ENCODE measurements at regions not wholly inside any gene's neighbourhood (a gene's known extent, or its start where the extent isn't known, plus 50 kb on each side); places are given as distances from the start of the nearest gene placed in this dataset.
A peak's percentile ranks its signal among the peaks of the same experiment; 100 is the strongest.

GRCh38 chr12:75759196-75759595 lies 247.8 kb upstream of the KRR1 start:
- peak overlapping the region; percentile 59 for H3K27ac ChIP-seq (ENCODE audit: insufficient read depth, low read length)
- H4K20me1 ChIP-seq (ENCODE audit: insufficient read depth, low read length), result no peaks in the 10 kb centered on the region
- ATAC-seq (ENCODE audit: low read depth) (no peak), DNase-seq (no peak)
- H3K4me3 ChIP-seq (ENCODE audit: insufficient read depth, low read depth, low read length), result no peak overlapping the region
- H3K36me3 ChIP-seq (ENCODE audit: control insufficient read depth, insufficient read depth, low read length), result no peaks in the 10 kb centered on the region
- WGBS, 2 experiments (ENCODE audit: extremely low coverage in 2 of 2, insufficient read length in 1 of 2), result 100% methylated on average over 1 of the region's 4 CpGs; no CpG with 5 or more reads in 1 of the 2 experiments
- H3K27me3 ChIP-seq (ENCODE audit: control insufficient read depth, insufficient read depth, low read length), result no peaks in the 10 kb centered on the region
- H4K5ac ChIP-seq (ENCODE audit: low read depth, low read length), result peak overlapping the region; percentile 70; the same call in 1 of the 2 replicates
- peak overlapping the region; percentile 77; the same call in 1 of the 2 replicates for H3K23ac ChIP-seq (ENCODE audit: low read depth, low read length)
- peak overlapping the region; percentile 73 for H4K91ac ChIP-seq (ENCODE audit: insufficient read depth, low read depth, low read length)
- peak overlapping the region; percentile 88 for H2BK5ac ChIP-seq (ENCODE audit: low read depth, low read length, poor library complexity, severe bottlenecking)
- H2AK9ac ChIP-seq (replicated peaks; ENCODE audit: low read depth, low read length, poor library complexity), result no peak overlapping the region
- peak overlapping the region; percentile 81 for H2AK5ac ChIP-seq (ENCODE audit: low read depth, low read length)
- intact Hi-C loops (cut with micrococcal nuclease), result loop anchor here (5.0 to 10.0 kb wide), 2 partner anchors 33 to 116 kb away; no protein-coding TSS in a partner anchor
- peak overlapping the region; percentile 42 for H3K4ac ChIP-seq (ENCODE audit: low read depth, low read length)
- peak overlapping the region; percentile 85 for H2BK120ac ChIP-seq (ENCODE audit: low read depth, low read length)
- ChIA-PET CTCF (no interaction called here), POLR2A (ENCODE audit: unreplicated experiment) (no interaction called here)
- H3K4me1 ChIP-seq (ENCODE audit: control insufficient read depth, insufficient read depth, low read length), result peaks cover 6% of the 10 kb centered on the region
- TF ChIP-seq FOS (IDR thresholded peaks at IDR 0.05; ENCODE audit: low read depth, low read length), result no peak
- no peak for TF ChIP-seq MAFK (IDR thresholded peaks at IDR 0.05; ENCODE audit: low read depth, low read length)
- no peak for TF ChIP-seq SMC3 (IDR thresholded peaks at IDR 0.05; ENCODE audit: low read depth, low read length)
- TF ChIP-seq RAD21 (IDR thresholded peaks at IDR 0.05; ENCODE audit: low read length), result no peak
- TF ChIP-seq USF2 (IDR thresholded peaks at IDR 0.05; ENCODE audit: low read depth, low read length), result no peak
- TF ChIP-seq BHLHE40 (IDR thresholded peaks at IDR 0.05; ENCODE audit: low read depth, low read length), result no peak
- TF ChIP-seq ELK1 (IDR thresholded peaks at IDR 0.05; ENCODE audit: borderline replicate concordance, low read depth, low read length), result no peak
- no peak for TF ChIP-seq RCOR1 (IDR thresholded peaks at IDR 0.05; ENCODE audit: insufficient replicate concordance, low read length)
- TF ChIP-seq MXI1 (IDR thresholded peaks at IDR 0.05; ENCODE audit: borderline replicate concordance, low read depth, low read length), result no peak
- no peak for TF ChIP-seq CTCF (conservative IDR thresholded peaks at IDR 0.05; ENCODE audit: low read depth, low read length)
- TF ChIP-seq NFE2L2 (IDR thresholded peaks at IDR 0.05; ENCODE audit: low read depth, low read length), result no peak
- H3K14ac ChIP-seq (replicated peaks; ENCODE audit: low read depth, low read length), result peak overlapping the region; percentile 84
- BruUV-seq (replicated peaks), result no TSS peak
- H3K56ac ChIP-seq (ENCODE audit: extremely low read depth, insufficient read depth, low read length), result no peak overlapping the region
- H4K8ac ChIP-seq (ENCODE audit: low read depth in 2 of 2, low read length in 2 of 2), result peak overlapping the region; percentile 0 to 66; a peak in 3 of 4 replicates
- peak overlapping the region; percentile 58; the same call in 1 of the 2 replicates for H3K4me2 ChIP-seq (ENCODE audit: low read depth, low read length)
- dilution Hi-C loops (cut with HindIII; ENCODE audit: low sequenced_read_pairs, unreplicated experiment), result no loop called here
- peak overlapping the region; percentile 90 for H3K18ac ChIP-seq (ENCODE audit: low read depth, low read length)
- H3K9me1 ChIP-seq (ENCODE audit: insufficient read depth, low read length), result peaks cover under 1% of the 10 kb centered on the region
- in situ Hi-C loops (cut with MboI; ENCODE audit: low sequenced_read_pairs), result no loop called here
- H3K79me1 ChIP-seq (ENCODE audit: low read depth in 1 of 2, low read length in 2 of 2), result peaks cover 0 to 4% of the 10 kb centered on the region in 2 experiments; a peak in 1 of 4 replicates
- no peak overlapping the region for H3K9ac ChIP-seq (ENCODE audit: low read depth, low read length)
- H2BK15ac ChIP-seq (ENCODE audit: low read depth, low read length), result peak overlapping the region; percentile 97; the same call in 2 of the 3 replicates
- H2AFZ ChIP-seq (replicated peaks; ENCODE audit: low read length, poor library complexity), result no peak overlapping the region
- H2BK20ac ChIP-seq (ENCODE audit: low read depth, low read length), result peak overlapping the region; percentile 95; the same call in 1 of the 2 replicates
- H3K9me3 ChIP-seq (ENCODE audit: control insufficient read depth, insufficient read depth, low read length), result no peaks in the 10 kb centered on the region
